NCI-H128 (cell line): ENCODE measurements at regions not wholly inside any gene's neighbourhood (a gene's known extent, or its start where the extent isn't known, plus 50 kb on each side); places are given as distances from the start of the nearest gene placed in this dataset.

Experiments used
- DNase-seq: peaks from one replicate; lab custom pipeline; 2025; ENCODE audit not compliant: unreplicated experiment; lab: John Stamatoyannopoulos, UW

GRCh38 chr1:34328281-34328799 lies 151.6 kb downstream of the C1orf94 start:
- DNase-seq: no peak

GRCh38 chr1:34330061-34330460 lies 153.4 kb downstream of the C1orf94 start:
- DNase-seq: no peak

GRCh38 chr1:34331020-34331926 lies 154.6 kb downstream of the C1orf94 start:
- DNase-seq: no peak

GRCh38 chr1:34332996-34333395 lies 156.3 kb downstream of the C1orf94 start:
- DNase-seq: no peak

GRCh38 chr1:34338871-34339270 lies 162.2 kb downstream of the C1orf94 start:
- no peak for DNase-seq

- DNase-seq: no peak
These were observed 165.2 kb downstream of the C1orf94 start for GRCh38 chr1:34341896-34342295.

- no peak for DNase-seq
These were observed 165.6 kb downstream of the C1orf94 start for GRCh38 chr1:34342334-34342733.

- DNase-seq: no peak
These were observed 169.4 kb downstream of the C1orf94 start for GRCh38 chr1:34346128-34346527.

GRCh38 chr1:34353409-34353808 lies 176.7 kb downstream of the C1orf94 start:
- DNase-seq: no peak

GRCh38 chr1:34354367-34354766 lies 177.7 kb downstream of the C1orf94 start:
- no peak for DNase-seq

GRCh38 chr1:34356853-34357252 lies 180.1 kb downstream of the C1orf94 start:
- DNase-seq: no peak

- DNase-seq: no peak
These were observed 181.9 kb downstream of the C1orf94 start for GRCh38 chr1:34358636-34359035.

- DNase-seq: no peak
These were observed 182.7 kb downstream of the C1orf94 start for GRCh38 chr1:34359411-34359810.

GRCh38 chr1:34360574-34360973 lies 183.9 kb downstream of the C1orf94 start:
- no peak for DNase-seq

GRCh38 chr1:34361121-34361520 lies 184.4 kb downstream of the C1orf94 start:
- DNase-seq: no peak

GRCh38 chr1:34361781-34362357 lies 185.2 kb downstream of the C1orf94 start:
- no peak for DNase-seq

- DNase-seq: peak; percentile 51
These were observed 186.2 kb downstream of the C1orf94 start for GRCh38 chr1:34362949-34363348.

GRCh38 chr1:34363447-34363846 lies 186.7 kb downstream of the C1orf94 start:
- no peak for DNase-seq

GRCh38 chr1:34363915-34364314 lies 187.2 kb downstream of the C1orf94 start:
- DNase-seq: no peak

GRCh38 chr1:34364376-34364775 lies 187.7 kb downstream of the C1orf94 start:
- DNase-seq: no peak

GRCh38 chr1:34365295-34365694 lies 188.6 kb downstream of the C1orf94 start:
- DNase-seq: no peak
